ENCODE measurements at regions not wholly inside any gene's neighbourhood (a gene's known extent, or its start where the extent isn't known, plus 50 kb on each side); places are given as distances from the start of the nearest gene placed in this dataset.

GRCh38 chr1:191096405-191096804 lies 618.7 kb upstream of the BRINP3 start:
- H3K4me2 ChIP-seq (ENCODE audit: insufficient read depth, low read length, poor library complexity, severe bottlenecking) = no peak overlapping the region
- no peak overlapping the region for H2BK5ac ChIP-seq (ENCODE audit: low read length)
- H2AK5ac ChIP-seq (ENCODE audit: low read depth, low read length) = no peak overlapping the region
- H3K18ac ChIP-seq (ENCODE audit: low read length) = no peak overlapping the region
- no peaks in the 10 kb centered on the region for H3K9me3 ChIP-seq (replicated peaks in 1 of 2; ENCODE audit: control insufficient read depth in 2 of 2, insufficient read depth in 1 of 2, low read depth in 1 of 2, low read length in 2 of 2)
- no peaks in the 10 kb centered on the region for H3K4me1 ChIP-seq (ENCODE audit: control insufficient read depth in 2 of 2, insufficient read depth in 1 of 2, low read depth in 1 of 2, low read length in 2 of 2)
- no peak overlapping the region for H2BK12ac ChIP-seq (ENCODE audit: low read length)
- H3K27me3 ChIP-seq (ENCODE audit: control insufficient read depth in 3 of 3, insufficient read depth in 3 of 3, low read depth in 1 of 3, low read length in 3 of 3) = no peaks in the 10 kb centered on the region
- H3K27ac ChIP-seq (replicated peaks; ENCODE audit: low read length) = no peak overlapping the region
- H2BK120ac ChIP-seq (ENCODE audit: low read depth, low read length) = no peak overlapping the region
- no peaks in the 10 kb centered on the region for H3K79me1 ChIP-seq (ENCODE audit: low read depth, low read length)
- no peak overlapping the region for H3K14ac ChIP-seq (ENCODE audit: low read length)
- DNase-seq (ENCODE audit: low spot score) = no peak
- H4K8ac ChIP-seq (ENCODE audit: low read depth, low read length) = no peak overlapping the region
- no peak overlapping the region for H3K4me3 ChIP-seq (ENCODE audit: low read length in 2 of 2)
- H3K36me3 ChIP-seq (replicated peaks in 1 of 2; ENCODE audit: control insufficient read depth in 2 of 2, insufficient read depth in 2 of 2, low read length in 2 of 2) = no peaks in the 10 kb centered on the region
- no peak overlapping the region for H2AFZ ChIP-seq (ENCODE audit: low read length)
- no peak overlapping the region for H3K23ac ChIP-seq (ENCODE audit: low read depth, low read length, poor library complexity)
- WGBS, 2 donors (ENCODE audit: extremely low coverage in 2 of 2, insufficient read length in 2 of 2, insufficient replicate concordance in 1 of 2) = no CpG with 5 or more reads among the region's 1 CpG
- no peak overlapping the region for H3K9ac ChIP-seq (ENCODE audit: low read depth, low read length, poor library complexity)
- no peak overlapping the region for H2BK15ac ChIP-seq (ENCODE audit: low read length)
- H4K91ac ChIP-seq (ENCODE audit: low read depth, low read length, poor library complexity) = no peak overlapping the region
- no peak overlapping the region for H3K4ac ChIP-seq (ENCODE audit: low read length)

- H3K4me1 ChIP-seq (ENCODE audit: control insufficient read depth in 2 of 2, insufficient read depth in 1 of 2, low read depth in 1 of 2, low read length in 2 of 2) = no peaks in the 10 kb centered on the region
- no peaks in the 10 kb centered on the region for H3K27me3 ChIP-seq (ENCODE audit: control insufficient read depth in 3 of 3, insufficient read depth in 3 of 3, low read depth in 1 of 3, low read length in 3 of 3)
- no peak overlapping the region for H3K4me2 ChIP-seq (ENCODE audit: insufficient read depth, low read length, poor library complexity, severe bottlenecking)
- no peak overlapping the region for H2AK5ac ChIP-seq (ENCODE audit: low read depth, low read length)
- H3K4ac ChIP-seq (ENCODE audit: low read length) = no peak overlapping the region
- H2BK15ac ChIP-seq (ENCODE audit: low read length) = no peak overlapping the region
- H3K23ac ChIP-seq (ENCODE audit: low read depth, low read length, poor library complexity) = no peak overlapping the region
- no peak overlapping the region for H3K27ac ChIP-seq (replicated peaks; ENCODE audit: low read length)
- H2BK120ac ChIP-seq (ENCODE audit: low read depth, low read length) = no peak overlapping the region
- no peaks in the 10 kb centered on the region for H3K36me3 ChIP-seq (replicated peaks in 1 of 2; ENCODE audit: control insufficient read depth in 2 of 2, insufficient read depth in 2 of 2, low read length in 2 of 2)
- no peak overlapping the region for H3K9ac ChIP-seq (ENCODE audit: low read depth, low read length, poor library complexity)
- no peaks in the 10 kb centered on the region for H3K79me1 ChIP-seq (ENCODE audit: low read depth, low read length)
- no peak overlapping the region for H3K18ac ChIP-seq (ENCODE audit: low read length)
- H2BK5ac ChIP-seq (ENCODE audit: low read length) = no peak overlapping the region
- no peak overlapping the region for H2BK12ac ChIP-seq (ENCODE audit: low read length)
- no peak for DNase-seq (ENCODE audit: low spot score)
- no peak overlapping the region for H4K8ac ChIP-seq (ENCODE audit: low read depth, low read length)
- H3K4me3 ChIP-seq (ENCODE audit: low read length in 2 of 2) = no peak overlapping the region
- H3K9me3 ChIP-seq (replicated peaks in 1 of 2; ENCODE audit: control insufficient read depth in 2 of 2, insufficient read depth in 1 of 2, low read depth in 1 of 2, low read length in 2 of 2) = no peaks in the 10 kb centered on the region
- no peak overlapping the region for H3K14ac ChIP-seq (ENCODE audit: low read length)
- WGBS, 2 donors (ENCODE audit: extremely low coverage in 2 of 2, insufficient read length in 2 of 2, insufficient replicate concordance in 1 of 2) = no CpG with 5 or more reads among the region's 4 CpGs
- no peak overlapping the region for H2AFZ ChIP-seq (ENCODE audit: low read length)
- H4K91ac ChIP-seq (ENCODE audit: low read depth, low read length, poor library complexity) = no peak overlapping the region
Observed at GRCh38 chr1:191099696-191100095, 622.0 kb upstream of the BRINP3 start.

GRCh38 chr1:191101960-191102359 lies 624.3 kb upstream of the BRINP3 start:
- no CpG with 5 or more reads among the region's 3 CpGs for WGBS, 2 donors (ENCODE audit: extremely low coverage in 2 of 2, insufficient read length in 2 of 2, insufficient replicate concordance in 1 of 2)
- Histone ChIP-seq H2BK5ac (ENCODE audit: low read length) (no peak overlapping the region), H3K18ac (ENCODE audit: low read length) (no peak overlapping the region), H4K8ac (ENCODE audit: low read depth, low read length) (no peak overlapping the region), H3K9me3 (replicated peaks in 1 of 2; ENCODE audit: control insufficient read depth in 2 of 2, insufficient read depth in 1 of 2, low read depth in 1 of 2, low read length in 2 of 2) (no peaks in the 10 kb centered on the region), H2BK12ac (ENCODE audit: low read length) (no peak overlapping the region), H3K27me3 (ENCODE audit: control insufficient read depth in 3 of 3, insufficient read depth in 3 of 3, low read depth in 1 of 3, low read length in 3 of 3) (no peaks in the 10 kb centered on the region), H3K9ac (ENCODE audit: low read depth, low read length, poor library complexity) (no peak overlapping the region), H3K4me2 (ENCODE audit: insufficient read depth, low read length, poor library complexity, severe bottlenecking) (no peak overlapping the region), H3K27ac (replicated peaks; ENCODE audit: low read length) (no peak overlapping the region), H2BK15ac (ENCODE audit: low read length) (no peak overlapping the region), H3K4ac (ENCODE audit: low read length) (no peak overlapping the region), H3K4me1 (ENCODE audit: control insufficient read depth in 2 of 2, insufficient read depth in 1 of 2, low read depth in 1 of 2, low read length in 2 of 2) (no peaks in the 10 kb centered on the region), H2AFZ (ENCODE audit: low read length) (peak overlapping the region; percentile 40), H3K23ac (ENCODE audit: low read depth, low read length, poor library complexity) (no peak overlapping the region), H3K79me1 (ENCODE audit: low read depth, low read length) (no peaks in the 10 kb centered on the region), H2BK120ac (ENCODE audit: low read depth, low read length) (no peak overlapping the region), H4K91ac (ENCODE audit: low read depth, low read length, poor library complexity) (no peak overlapping the region), H3K4me3 (ENCODE audit: low read length in 2 of 2) (no peak overlapping the region), H3K36me3 (replicated peaks in 1 of 2; ENCODE audit: control insufficient read depth in 2 of 2, insufficient read depth in 2 of 2, low read length in 2 of 2) (no peaks in the 10 kb centered on the region), H2AK5ac (ENCODE audit: low read depth, low read length) (no peak overlapping the region), H3K14ac (ENCODE audit: low read length) (no peak overlapping the region)
- DNase-seq (ENCODE audit: low spot score) = no peak

- H3K36me3 ChIP-seq (replicated peaks in 1 of 2; ENCODE audit: control insufficient read depth in 2 of 2, insufficient read depth in 2 of 2, low read length in 2 of 2) = no peaks in the 10 kb centered on the region
- no peaks in the 10 kb centered on the region for H3K9me3 ChIP-seq (replicated peaks in 1 of 2; ENCODE audit: control insufficient read depth in 2 of 2, insufficient read depth in 1 of 2, low read depth in 1 of 2, low read length in 2 of 2)
- no peak overlapping the region for H2AK5ac ChIP-seq (ENCODE audit: low read depth, low read length)
- no peak overlapping the region for H3K23ac ChIP-seq (ENCODE audit: low read depth, low read length, poor library complexity)
- peak overlapping the region; percentile 4 for H3K14ac ChIP-seq (ENCODE audit: low read length)
- no peak overlapping the region for H3K27ac ChIP-seq (replicated peaks; ENCODE audit: low read length)
- H3K79me1 ChIP-seq (ENCODE audit: low read depth, low read length) = no peaks in the 10 kb centered on the region
- H2BK15ac ChIP-seq (ENCODE audit: low read length) = no peak overlapping the region
- H3K4ac ChIP-seq (ENCODE audit: low read length) = no peak overlapping the region
- H2BK5ac ChIP-seq (ENCODE audit: low read length) = no peak overlapping the region
- no peak overlapping the region for H2BK120ac ChIP-seq (ENCODE audit: low read depth, low read length)
- no peak overlapping the region for H4K8ac ChIP-seq (ENCODE audit: low read depth, low read length)
- H3K4me3 ChIP-seq (ENCODE audit: low read length in 2 of 2) = no peak overlapping the region
- no peak overlapping the region for H3K4me2 ChIP-seq (ENCODE audit: insufficient read depth, low read length, poor library complexity, severe bottlenecking)
- no peak overlapping the region for H3K9ac ChIP-seq (ENCODE audit: low read depth, low read length, poor library complexity)
- no peak for DNase-seq (ENCODE audit: low spot score)
- no peak overlapping the region for H4K91ac ChIP-seq (ENCODE audit: low read depth, low read length, poor library complexity)
- peak overlapping the region; percentile 33 for H3K18ac ChIP-seq (ENCODE audit: low read length)
- no CpG with 5 or more reads among the region's 3 CpGs for WGBS, 2 donors (ENCODE audit: extremely low coverage in 2 of 2, insufficient read length in 2 of 2, insufficient replicate concordance in 1 of 2)
- no peaks in the 10 kb centered on the region for H3K27me3 ChIP-seq (ENCODE audit: control insufficient read depth in 3 of 3, insufficient read depth in 3 of 3, low read depth in 1 of 3, low read length in 3 of 3)
- H2AFZ ChIP-seq (ENCODE audit: low read length) = peak overlapping the region; percentile 53
- peaks cover 0 to 2% of the 10 kb centered on the region in 2 donors for H3K4me1 ChIP-seq (ENCODE audit: control insufficient read depth in 2 of 2, insufficient read depth in 1 of 2, low read depth in 1 of 2, low read length in 2 of 2)
- H2BK12ac ChIP-seq (ENCODE audit: low read length) = no peak overlapping the region
Observed at GRCh38 chr1:191125950-191126349, 648.3 kb upstream of the BRINP3 start.

All from neuronal stem cell (in vitro differentiated cells).